RWPE2 (cell line): ENCODE measurements at regions not wholly inside any gene's neighbourhood (a gene's known extent, or its start where the extent isn't known, plus 50 kb on each side); places are given as distances from the start of the nearest gene placed in this dataset.
"Not testable (repeated sequence)": the region's sequence is repeated elsewhere in the genome, so short reads cannot be mapped to it uniquely, and the experiment has no call there.

Experiments used
- ATAC-seq: fragments of 200-7000 bp; cut with Tn5 transposase; 3 replicates; pipeline ENCODE4 v1.9.1; 2021; ENCODE audit warnings: low read depth
- DNase-seq: peaks from one replicate; pipeline ENCODE4 v3.0.0-alpha.2; 2020; ENCODE audit warnings: low spot score
- H3K27ac ChIP-seq: fragments of 450-650 bp; 2 replicates; pipeline ENCODE4 v1.5.1; 2017; ENCODE audit warnings: mild to moderate bottlenecking; ENCODE audit not compliant: poor library complexity, severe bottlenecking
- H3K27me3 ChIP-seq: fragments of 250-450 bp; sonication (Bioruptor Pico); 2 replicates; pipeline ENCODE4 v1.5.1; 2021; ENCODE audit warnings: mild to moderate bottlenecking, moderate library complexity; ENCODE audit not compliant: insufficient read depth, poor library complexity, severe bottlenecking
- H3K36me3 ChIP-seq: fragments of 250-450 bp; sonication (Bioruptor Pico); 2 replicates; pipeline ENCODE4 v1.5.1; 2020; ENCODE audit warnings: low read depth, mild to moderate bottlenecking, moderate library complexity
- H3K4me1 ChIP-seq: fragments of 250-450 bp; sonication (Bioruptor Pico); 2 replicates; pipeline ENCODE4 v1.5.1; 2021; ENCODE audit warnings: mild to moderate bottlenecking, moderate library complexity; ENCODE audit not compliant: insufficient read depth, poor library complexity, severe bottlenecking
- H3K4me3 ChIP-seq: fragments of 250-450 bp; sonication (Bioruptor Pico); 2 replicates; pipeline ENCODE4 v1.5.1; 2021; ENCODE audit warnings: mild to moderate bottlenecking, moderate library complexity; ENCODE audit not compliant: severe bottlenecking
- H3K9me3 ChIP-seq: fragments of 250-450 bp; sonication (Bioruptor Pico); 2 replicates; pipeline ENCODE4 v1.5.1; 2021; ENCODE audit warnings: mild to moderate bottlenecking, moderate library complexity; ENCODE audit not compliant: severe bottlenecking
- TF ChIP-seq, protein P1 (sequence below): fragments of 450-650 bp; IDR thresholded peaks from one replicate; pipeline ENCODE4 v1.5.1; 2017; ENCODE audit warnings: mild to moderate bottlenecking, moderate library complexity; ENCODE audit not compliant: poor library complexity, severe bottlenecking

DNA sequence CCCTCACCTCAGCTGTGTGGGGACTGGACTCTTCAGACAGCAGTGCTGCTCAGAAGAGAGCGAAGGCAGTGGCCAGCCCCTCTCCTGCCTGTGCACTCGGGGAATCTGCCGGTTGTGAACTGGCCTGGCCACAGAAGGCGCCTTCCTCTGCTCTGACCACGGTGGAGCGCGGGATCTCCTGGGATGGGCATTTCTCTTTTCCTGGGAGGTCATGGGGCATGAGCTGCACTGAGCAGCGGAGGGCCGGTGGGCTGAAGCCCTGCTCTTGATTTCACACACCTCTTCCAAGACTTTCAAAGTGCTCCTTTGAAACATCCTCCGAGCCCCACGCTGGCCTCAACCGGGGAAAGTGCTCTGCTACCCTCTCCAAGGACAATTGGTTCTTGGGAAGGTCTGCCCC lies 125.6 kb upstream of the FAM20C start:
- DNase-seq (peak; percentile 31), ATAC-seq (no peak)
- TF ChIP-seq, protein P1, sequence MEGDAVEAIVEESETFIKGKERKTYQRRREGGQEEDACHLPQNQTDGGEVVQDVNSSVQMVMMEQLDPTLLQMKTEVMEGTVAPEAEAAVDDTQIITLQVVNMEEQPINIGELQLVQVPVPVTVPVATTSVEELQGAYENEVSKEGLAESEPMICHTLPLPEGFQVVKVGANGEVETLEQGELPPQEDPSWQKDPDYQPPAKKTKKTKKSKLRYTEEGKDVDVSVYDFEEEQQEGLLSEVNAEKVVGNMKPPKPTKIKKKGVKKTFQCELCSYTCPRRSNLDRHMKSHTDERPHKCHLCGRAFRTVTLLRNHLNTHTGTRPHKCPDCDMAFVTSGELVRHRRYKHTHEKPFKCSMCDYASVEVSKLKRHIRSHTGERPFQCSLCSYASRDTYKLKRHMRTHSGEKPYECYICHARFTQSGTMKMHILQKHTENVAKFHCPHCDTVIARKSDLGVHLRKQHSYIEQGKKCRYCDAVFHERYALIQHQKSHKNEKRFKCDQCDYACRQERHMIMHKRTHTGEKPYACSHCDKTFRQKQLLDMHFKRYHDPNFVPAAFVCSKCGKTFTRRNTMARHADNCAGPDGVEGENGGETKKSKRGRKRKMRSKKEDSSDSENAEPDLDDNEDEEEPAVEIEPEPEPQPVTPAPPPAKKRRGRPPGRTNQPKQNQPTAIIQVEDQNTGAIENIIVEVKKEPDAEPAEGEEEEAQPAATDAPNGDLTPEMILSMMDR, result no peak
- no peak overlapping the region for H3K27ac ChIP-seq
- H3K4me1 ChIP-seq, result no peaks in the 10 kb centered on the region
- H3K36me3 ChIP-seq, result no peaks in the 10 kb centered on the region
- H3K9me3 ChIP-seq, result no peaks in the 10 kb centered on the region
- no peak overlapping the region for H3K4me3 ChIP-seq
- H3K27me3 ChIP-seq, result no peaks in the 10 kb centered on the region

DNA sequence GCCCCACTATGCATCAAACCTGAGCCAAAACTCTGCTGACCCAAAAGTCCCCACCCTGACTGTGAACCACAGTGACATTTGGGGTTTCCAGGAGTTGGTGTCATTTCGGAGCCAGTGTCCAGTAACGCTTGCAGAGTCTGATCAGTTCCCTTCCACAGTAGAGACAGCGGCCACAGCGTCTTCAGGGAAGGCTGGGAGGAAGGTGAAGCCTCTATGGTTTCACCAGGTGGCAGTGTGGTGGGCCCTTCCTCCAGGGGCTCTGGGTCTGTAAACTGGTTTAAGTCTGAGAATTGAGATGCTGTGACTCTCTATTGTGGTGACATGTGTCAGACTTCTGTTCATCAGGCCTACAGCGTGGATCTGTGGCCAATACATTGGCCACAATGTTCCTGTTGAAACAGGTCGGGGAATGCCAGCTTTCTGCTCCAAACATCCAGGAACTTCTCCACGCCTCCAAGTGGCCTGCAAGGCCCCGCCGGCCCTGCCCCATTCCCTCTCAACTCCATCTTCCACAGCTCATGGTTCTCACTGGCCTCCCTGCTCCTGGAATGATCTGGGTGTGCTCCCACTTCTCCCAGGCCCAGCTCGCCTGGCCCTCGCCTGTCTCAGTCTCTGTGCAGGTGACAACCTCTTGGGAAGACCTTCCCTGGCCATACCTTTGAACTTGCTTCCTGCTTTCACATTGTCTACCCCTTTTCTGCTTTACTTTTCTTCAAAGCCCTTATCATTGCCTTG lies 124.5 kb upstream of the FAM20C start:
- H3K27me3 ChIP-seq, result no peaks in the 10 kb centered on the region
- peak; percentile 29 for DNase-seq
- no peaks in the 10 kb centered on the region for H3K36me3 ChIP-seq
- H3K4me1 ChIP-seq, result no peaks in the 10 kb centered on the region
- ATAC-seq, result no peak
- no peak overlapping the region for H3K27ac ChIP-seq
- TF ChIP-seq, protein P1, result peak; percentile 11
- no peaks in the 10 kb centered on the region for H3K9me3 ChIP-seq
- H3K4me3 ChIP-seq, result no peak overlapping the region

DNA sequence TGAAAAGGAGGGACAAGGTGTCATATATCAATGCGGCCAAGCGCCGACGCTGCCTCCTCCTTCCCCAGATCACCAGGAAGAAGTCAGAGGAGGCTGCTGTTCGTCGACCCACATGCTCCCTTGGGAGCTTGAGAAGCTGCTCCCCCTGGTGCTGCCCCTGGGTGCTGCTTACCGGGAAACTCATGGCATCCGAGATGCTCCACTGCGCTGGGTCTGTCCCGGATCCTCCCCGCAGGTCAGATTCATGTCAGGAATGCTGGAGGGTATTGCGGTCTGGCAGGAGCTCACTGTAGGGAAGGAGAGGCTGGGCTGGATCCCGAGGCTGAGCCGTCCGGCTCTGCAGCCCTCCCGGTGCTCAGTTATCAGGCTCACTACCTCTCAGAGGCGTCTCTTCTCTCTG lies 123.7 kb upstream of the FAM20C start:
- TF ChIP-seq, protein P1, result no peak
- no peak for ATAC-seq
- Histone ChIP-seq H3K27me3 (no peaks in the 10 kb centered on the region), H3K27ac (no peak overlapping the region), H3K36me3 (no peaks in the 10 kb centered on the region), H3K9me3 (no peaks in the 10 kb centered on the region), H3K4me3 (no peak overlapping the region), H3K4me1 (no peaks in the 10 kb centered on the region)
- DNase-seq, result no peak

DNA sequence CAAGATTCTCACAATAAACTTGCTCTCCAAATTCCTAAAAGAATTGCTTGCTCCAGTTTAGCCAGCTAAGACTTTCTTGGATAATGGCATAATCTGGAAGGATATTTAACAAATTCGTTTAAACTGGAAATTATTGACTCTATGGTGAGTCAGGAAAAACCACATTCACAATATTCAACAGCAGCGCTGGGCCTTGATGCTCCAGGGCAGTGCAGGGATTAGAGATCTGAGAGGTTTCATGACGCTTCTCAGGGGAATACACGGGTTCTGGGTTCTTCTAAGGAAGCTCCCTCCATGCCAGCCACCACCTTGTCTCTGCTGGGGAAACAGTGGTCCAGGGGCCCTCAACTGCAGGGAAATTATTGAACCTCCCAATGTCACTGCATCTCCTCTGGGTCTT lies 123.3 kb upstream of the FAM20C start:
- H3K27ac ChIP-seq, H3K36me3 ChIP-seq, DNase-seq, H3K4me3 ChIP-seq, H3K4me1 ChIP-seq, H3K9me3 ChIP-seq, H3K27me3 ChIP-seq, ATAC-seq: not testable (repeated sequence)

DNA sequence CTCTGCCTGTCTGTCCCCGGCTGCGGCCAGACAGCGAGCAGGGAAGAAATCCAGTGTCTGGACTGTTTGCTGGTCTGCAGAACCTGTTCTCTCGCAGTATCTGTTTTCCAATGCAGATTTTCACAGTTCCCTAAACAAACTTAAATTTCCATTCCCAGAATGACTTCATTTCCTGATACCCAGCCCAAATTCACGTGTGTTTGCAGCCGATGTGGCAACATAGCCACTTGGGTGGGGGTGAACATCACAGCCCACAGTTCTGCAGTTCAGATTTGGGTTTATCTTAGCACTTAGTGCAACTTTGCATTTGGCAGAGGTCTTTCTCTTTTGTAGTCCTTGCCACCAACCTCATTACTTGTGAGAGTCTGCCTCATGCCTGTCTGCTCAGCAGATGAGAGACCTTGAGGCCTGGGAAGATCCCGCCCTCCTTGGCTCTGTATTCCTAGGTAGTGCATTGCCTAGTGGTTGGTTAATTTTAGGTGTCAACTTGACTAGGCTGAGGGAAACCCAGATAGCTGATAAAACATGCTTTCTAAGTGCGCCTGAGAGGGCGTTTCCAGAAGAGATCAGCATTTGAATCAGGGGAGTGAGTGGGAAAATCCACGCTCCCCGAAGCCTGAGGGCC lies 122.8 kb upstream of the FAM20C start:
- not testable (repeated sequence) for H3K27ac ChIP-seq, DNase-seq, H3K4me3 ChIP-seq, H3K27me3 ChIP-seq, H3K4me1 ChIP-seq, H3K36me3 ChIP-seq, H3K9me3 ChIP-seq, ATAC-seq

DNA sequence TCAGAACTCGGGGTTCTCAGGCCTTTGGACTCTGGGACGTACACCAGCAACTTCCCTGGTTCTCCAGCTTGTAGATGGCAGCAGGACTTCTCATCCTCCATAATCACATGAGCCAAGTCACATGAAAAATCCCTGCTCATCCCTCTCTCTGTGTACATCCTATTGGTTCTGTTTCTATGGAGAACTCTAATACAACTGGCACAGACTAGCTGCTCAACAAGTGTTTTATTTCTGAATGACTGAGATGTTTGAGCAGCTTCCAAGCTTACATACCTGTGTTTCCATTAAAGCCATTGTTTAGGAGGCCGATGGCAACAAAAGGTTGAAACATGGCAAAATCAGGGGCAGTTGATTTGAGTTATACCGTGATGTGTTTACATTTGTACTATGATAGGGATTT lies 122.2 kb upstream of the FAM20C start:
- not testable (repeated sequence) for H3K36me3 ChIP-seq, H3K4me1 ChIP-seq, H3K27me3 ChIP-seq, H3K27ac ChIP-seq, H3K9me3 ChIP-seq, DNase-seq, H3K4me3 ChIP-seq
- ATAC-seq, result peak; percentile 15; the same call in 1 of the 3 replicates

DNA sequence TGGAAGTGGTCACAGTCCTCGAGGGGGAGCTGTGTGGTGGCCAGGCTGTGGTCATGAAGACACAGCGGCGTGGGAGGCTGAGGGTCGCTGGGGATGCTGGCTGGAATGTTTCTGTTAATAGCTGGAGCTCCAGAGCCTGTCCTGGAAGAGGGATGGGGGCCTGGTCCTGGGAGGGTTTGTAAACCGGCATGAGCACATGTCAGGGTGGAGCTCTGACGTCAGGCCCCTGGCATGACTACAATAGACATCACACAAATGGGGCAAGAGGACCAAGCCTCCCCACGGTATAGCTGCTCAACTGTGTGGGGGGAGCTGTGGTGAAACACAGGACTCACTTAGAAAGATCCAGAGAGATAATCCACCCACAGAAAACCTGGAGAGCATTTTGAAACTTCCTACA lies 121.4 kb upstream of the FAM20C start:
- DNase-seq, H3K4me3 ChIP-seq, ATAC-seq, H3K27ac ChIP-seq, H3K27me3 ChIP-seq, H3K9me3 ChIP-seq, H3K36me3 ChIP-seq, H3K4me1 ChIP-seq: not testable (repeated sequence)

DNA sequence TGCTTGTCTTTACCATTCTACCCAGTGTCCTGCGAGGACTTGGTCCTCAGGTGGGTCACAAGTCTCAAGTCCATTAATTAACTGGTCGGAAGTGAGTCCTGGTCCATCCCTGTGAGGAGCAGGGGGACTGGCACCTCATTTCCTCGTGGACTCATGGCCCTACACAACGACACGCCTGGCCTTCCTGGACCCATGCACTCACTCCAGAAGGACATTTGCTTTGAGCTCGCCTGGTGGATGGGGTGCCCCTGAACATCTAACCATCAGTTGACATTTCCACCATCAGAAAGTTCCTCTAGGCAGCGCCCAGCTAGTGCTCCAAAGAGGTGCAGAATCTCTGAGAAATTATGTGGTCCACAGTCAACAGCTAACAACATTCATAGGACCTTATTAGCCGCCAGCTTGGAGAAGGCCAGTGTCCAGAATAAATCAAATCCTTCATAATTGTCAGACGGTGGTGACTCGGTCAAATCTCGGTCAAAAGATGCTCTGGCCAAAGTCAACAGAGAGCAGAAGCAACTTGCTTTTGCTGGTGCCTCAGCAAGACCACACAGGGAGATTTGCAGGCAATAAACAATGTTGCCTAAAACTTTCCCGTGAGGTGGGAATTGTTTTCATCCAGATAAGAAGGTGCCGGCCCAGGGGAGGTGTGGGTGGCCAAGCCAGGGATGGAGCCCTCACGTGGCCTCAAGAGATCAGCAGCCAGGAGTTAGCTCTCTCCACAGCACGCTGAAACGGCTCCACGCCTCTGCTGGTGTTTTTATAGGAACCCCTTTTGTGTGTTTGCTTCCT lies 119.9 kb upstream of the FAM20C start:
- not testable (repeated sequence) for ATAC-seq

More for the DNA sequence above, 119.9 kb upstream of the FAM20C start:
- not testable (repeated sequence) for H3K27me3 ChIP-seq, H3K36me3 ChIP-seq, H3K9me3 ChIP-seq, H3K27ac ChIP-seq, H3K4me3 ChIP-seq, H3K4me1 ChIP-seq, DNase-seq
